ENCODE measurements at regions not wholly inside any gene's neighbourhood (a gene's known extent, or its start where the extent isn't known, plus 50 kb on each side); places are given as distances from the start of the nearest gene placed in this dataset.

- no peak overlapping the region for H3K4me3 Mint-ChIP-seq
- no peak for DNase-seq
- intact Hi-C loops (cut with micrococcal nuclease), result no loop called here
- no peak overlapping the region for H3K27ac Mint-ChIP-seq
- ChIA-PET POLR2A (no interaction called here), CTCF (interaction anchor here (0.6 kb wide), 1 partner anchor 748 kb away, joined by 3 read pairs; no protein-coding TSS in a partner anchor)
- no peaks in the 10 kb centered on the region for H3K27me3 Mint-ChIP-seq
- H3K9me3 Mint-ChIP-seq, result no peaks in the 10 kb centered on the region
- H3K4me1 Mint-ChIP-seq (ENCODE audit: low read depth), result no peaks in the 10 kb centered on the region
- H3K36me3 Mint-ChIP-seq, result no peaks in the 10 kb centered on the region
Observed at GRCh38 chr3:117518364-117518763, 808.8 kb downstream of the TUSC7 start.

DNA sequence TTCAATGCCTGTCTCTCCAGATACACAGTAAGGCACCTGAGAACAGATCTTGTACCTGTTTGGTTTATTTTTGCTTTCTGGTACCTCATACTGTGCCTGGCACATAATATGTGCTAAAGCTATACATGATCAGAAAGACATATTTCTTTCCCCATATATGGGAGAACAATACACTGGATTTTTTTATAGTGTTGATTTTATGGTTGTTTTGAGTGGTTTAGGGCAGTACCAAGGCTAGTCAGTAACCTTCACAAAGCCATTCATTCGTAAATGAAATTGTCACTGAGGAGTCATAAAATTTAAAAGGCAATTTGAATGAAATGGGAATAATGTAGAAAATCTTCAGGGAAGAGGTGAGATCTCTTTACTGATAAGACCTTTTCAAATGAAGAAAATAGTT, 810.2 kb downstream of the TUSC7 start:
- no peak overlapping the region for H3K27ac Mint-ChIP-seq
- no peak overlapping the region for H3K4me3 Mint-ChIP-seq
- no peaks in the 10 kb centered on the region for H3K4me1 Mint-ChIP-seq (ENCODE audit: low read depth)
- intact Hi-C loops (cut with micrococcal nuclease), result no loop called here
- no peak for DNase-seq
- no peaks in the 10 kb centered on the region for H3K9me3 Mint-ChIP-seq
- H3K27me3 Mint-ChIP-seq, result no peaks in the 10 kb centered on the region
- POLR2A ChIA-PET, result no interaction called here
- no peaks in the 10 kb centered on the region for H3K36me3 Mint-ChIP-seq
- CTCF ChIA-PET, result no interaction called here

GRCh38 chr3:117520582-117520981, 811.0 kb downstream of the TUSC7 start:
- Mint-ChIP-seq H3K27ac (no peak overlapping the region), H3K27me3 (no peaks in the 10 kb centered on the region), H3K4me3 (no peak overlapping the region), H3K4me1 (ENCODE audit: low read depth) (no peaks in the 10 kb centered on the region), H3K36me3 (no peaks in the 10 kb centered on the region), H3K9me3 (no peaks in the 10 kb centered on the region)
- ChIA-PET CTCF (no interaction called here), POLR2A (no interaction called here)
- DNase-seq, result no peak
- intact Hi-C loops (cut with micrococcal nuclease), result no loop called here

GRCh38 chr3:117523418-117523817, 813.8 kb downstream of the TUSC7 start:
- H3K4me3 Mint-ChIP-seq, result no peak overlapping the region
- no peaks in the 10 kb centered on the region for H3K4me1 Mint-ChIP-seq (ENCODE audit: low read depth)
- intact Hi-C loops (cut with micrococcal nuclease), result no loop called here
- H3K27me3 Mint-ChIP-seq, result no peaks in the 10 kb centered on the region
- no peaks in the 10 kb centered on the region for H3K36me3 Mint-ChIP-seq
- ChIA-PET CTCF (no interaction called here), POLR2A (no interaction called here)
- H3K27ac Mint-ChIP-seq, result no peak overlapping the region
- H3K9me3 Mint-ChIP-seq, result peaks cover 4% of the 10 kb centered on the region
- no peak for DNase-seq

DNA sequence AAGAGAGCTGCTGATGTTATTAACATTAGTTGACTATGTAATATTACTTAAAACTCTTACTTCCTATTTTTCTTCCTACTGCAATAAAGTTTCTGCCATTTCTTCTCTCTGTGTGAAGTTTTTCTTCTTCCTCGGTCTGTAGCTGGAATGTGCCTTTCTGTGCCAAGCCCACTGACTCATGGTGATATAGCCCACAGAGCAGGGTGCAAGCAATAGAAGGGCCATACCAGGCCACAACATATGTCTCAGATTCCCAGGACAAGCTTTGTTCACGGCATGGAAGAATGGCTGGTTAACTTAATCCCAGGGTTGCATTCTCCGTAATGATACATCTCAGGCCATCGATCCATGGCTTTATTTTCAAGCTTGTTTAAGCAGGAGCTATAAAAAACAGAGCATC, 815.3 kb downstream of the TUSC7 start:
- CTCF ChIA-PET, result interaction anchor here (1.2 kb wide), 2 partner anchors 29 to 754 kb away, joined by 4 to 5 read pairs; no protein-coding TSS in a partner anchor
- H3K36me3 Mint-ChIP-seq, result no peaks in the 10 kb centered on the region
- intact Hi-C loops (cut with micrococcal nuclease), result no loop called here

DNA sequence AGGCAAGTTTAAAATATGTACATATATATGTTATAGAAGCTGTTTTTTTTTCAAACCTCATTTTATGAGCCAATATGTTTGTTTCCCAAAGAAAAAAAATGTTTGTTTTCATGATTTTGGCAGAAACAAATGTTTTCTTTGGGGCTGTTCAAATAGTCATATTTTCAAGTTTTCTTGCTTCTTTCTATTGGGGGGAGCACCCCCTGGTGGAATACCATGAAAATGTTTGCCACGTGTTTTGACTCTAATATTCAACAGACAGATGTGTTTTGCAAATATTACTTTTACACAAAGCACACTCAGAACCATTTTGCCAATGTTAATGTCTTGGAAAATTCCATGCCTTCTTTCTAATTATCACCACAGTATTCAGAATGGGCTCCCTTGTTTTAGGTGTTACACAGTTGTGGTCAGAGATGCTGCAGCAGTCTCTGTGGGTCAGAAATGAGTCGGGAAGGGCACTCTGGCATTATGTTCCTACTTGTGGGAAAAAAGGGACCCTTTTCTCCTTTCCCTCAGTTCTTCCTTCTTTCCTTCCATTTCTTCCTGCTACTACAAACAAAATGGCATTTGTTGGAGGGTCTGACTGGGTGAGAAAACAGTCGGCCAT, 817.0 kb downstream of the TUSC7 start:
- no peak for DNase-seq
- Mint-ChIP-seq H3K27ac (no peak overlapping the region), H3K36me3 (no peaks in the 10 kb centered on the region), H3K9me3 (peaks cover 7% of the 10 kb centered on the region), H3K4me1 (ENCODE audit: low read depth) (no peaks in the 10 kb centered on the region), H3K27me3 (no peaks in the 10 kb centered on the region), H3K4me3 (no peak overlapping the region)
- CTCF ChIA-PET, result no interaction called here
- intact Hi-C loops (cut with micrococcal nuclease), result no loop called here
- POLR2A ChIA-PET, result no interaction called here

More for the DNA sequence above, 815.3 kb downstream of the TUSC7 start:
- H3K9me3 Mint-ChIP-seq, result peaks cover 7% of the 10 kb centered on the region
- H3K4me3 Mint-ChIP-seq, result no peak overlapping the region
- H3K27ac Mint-ChIP-seq, result no peak overlapping the region
- H3K27me3 Mint-ChIP-seq, result no peaks in the 10 kb centered on the region
- POLR2A ChIA-PET, result no interaction called here
- no peaks in the 10 kb centered on the region for H3K4me1 Mint-ChIP-seq (ENCODE audit: low read depth)
- no peak for DNase-seq

- ChIA-PET CTCF (no interaction called here), POLR2A (no interaction called here)
- H3K4me3 Mint-ChIP-seq, result no peak overlapping the region
- H3K9me3 Mint-ChIP-seq, result peaks cover 7% of the 10 kb centered on the region
- intact Hi-C loops (cut with micrococcal nuclease), result no loop called here
- H3K27me3 Mint-ChIP-seq, result no peaks in the 10 kb centered on the region
- H3K4me1 Mint-ChIP-seq (ENCODE audit: low read depth), result no peaks in the 10 kb centered on the region
- no peaks in the 10 kb centered on the region for H3K36me3 Mint-ChIP-seq
- DNase-seq, result no peak
- H3K27ac Mint-ChIP-seq, result no peak overlapping the region
Observed at GRCh38 chr3:117527346-117527745, 817.8 kb downstream of the TUSC7 start.

DNA sequence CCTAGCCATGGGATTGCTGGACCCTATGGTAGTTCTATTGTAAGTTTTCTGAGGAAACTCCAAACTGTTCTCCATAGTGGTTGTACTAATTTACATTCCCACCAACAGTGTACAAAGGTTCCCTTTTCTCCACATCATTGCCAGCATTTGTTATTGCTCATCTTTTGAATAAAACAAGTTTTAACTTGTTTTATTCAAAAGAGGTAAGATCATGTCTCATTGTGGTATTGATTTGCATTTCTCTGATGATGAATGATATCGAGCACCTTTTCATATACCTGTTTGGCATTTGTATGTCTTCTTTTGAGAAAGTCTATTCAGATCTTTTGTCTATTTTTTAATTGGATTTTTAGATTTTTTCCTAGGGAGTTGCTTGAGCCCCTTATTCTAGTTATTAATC, 819.1 kb downstream of the TUSC7 start:
- peaks cover 7% of the 10 kb centered on the region for H3K9me3 Mint-ChIP-seq
- no peak overlapping the region for H3K4me3 Mint-ChIP-seq
- no peak overlapping the region for H3K27ac Mint-ChIP-seq
- intact Hi-C loops (cut with micrococcal nuclease), result no loop called here
- no peaks in the 10 kb centered on the region for H3K36me3 Mint-ChIP-seq
- H3K27me3 Mint-ChIP-seq, result no peaks in the 10 kb centered on the region
- CTCF ChIA-PET, result no interaction called here
- DNase-seq, result no peak
- H3K4me1 Mint-ChIP-seq (ENCODE audit: low read depth), result no peaks in the 10 kb centered on the region
- POLR2A ChIA-PET, result no interaction called here

GRCh38 chr3:117531078-117531767, 821.6 kb downstream of the TUSC7 start:
- Mint-ChIP-seq H3K9me3 (peaks cover 7% of the 10 kb centered on the region), H3K4me3 (no peak overlapping the region), H3K36me3 (no peaks in the 10 kb centered on the region), H3K27me3 (no peaks in the 10 kb centered on the region), H3K4me1 (ENCODE audit: low read depth) (no peaks in the 10 kb centered on the region), H3K27ac (no peak overlapping the region)
- no peak for DNase-seq
- ChIA-PET CTCF (no interaction called here), POLR2A (no interaction called here)
- intact Hi-C loops (cut with micrococcal nuclease), result no loop called here

GRCh38 chr3:117532268-117532667, 822.7 kb downstream of the TUSC7 start:
- H3K27me3 Mint-ChIP-seq, result no peaks in the 10 kb centered on the region
- no peak overlapping the region for H3K4me3 Mint-ChIP-seq
- H3K27ac Mint-ChIP-seq, result no peak overlapping the region
- no peaks in the 10 kb centered on the region for H3K4me1 Mint-ChIP-seq (ENCODE audit: low read depth)
- CTCF ChIA-PET, result no interaction called here
- POLR2A ChIA-PET, result no interaction called here
- DNase-seq, result no peak
- intact Hi-C loops (cut with micrococcal nuclease), result no loop called here
- H3K9me3 Mint-ChIP-seq, result peaks cover 11% of the 10 kb centered on the region
- H3K36me3 Mint-ChIP-seq, result no peaks in the 10 kb centered on the region

DNA sequence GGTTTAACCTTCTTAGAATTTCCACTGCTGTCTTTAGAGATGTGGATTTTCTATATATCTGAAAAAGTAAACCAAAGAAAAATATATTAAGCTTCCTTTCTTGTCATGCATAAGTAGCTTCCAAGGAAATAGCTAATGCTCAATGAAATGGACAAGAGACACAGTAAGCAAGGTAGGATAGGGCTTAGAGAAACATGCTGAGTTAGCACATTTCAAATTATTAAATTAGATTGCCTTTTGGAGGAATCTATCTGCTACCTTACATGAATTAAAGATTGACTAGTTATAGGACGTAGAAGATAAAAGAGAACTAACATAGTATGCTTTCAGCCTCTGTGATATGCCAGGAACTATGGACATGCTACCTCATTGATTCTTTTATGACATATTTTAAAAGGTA, 824.6 kb downstream of the TUSC7 start:
- Mint-ChIP-seq H3K4me3 (no peak overlapping the region), H3K36me3 (no peaks in the 10 kb centered on the region), H3K27me3 (no peaks in the 10 kb centered on the region), H3K9me3 (peaks cover 7% of the 10 kb centered on the region), H3K27ac (no peak overlapping the region), H3K4me1 (ENCODE audit: low read depth) (no peaks in the 10 kb centered on the region)
- CTCF ChIA-PET, result no interaction called here
- no peak for DNase-seq
- intact Hi-C loops (cut with micrococcal nuclease), result no loop called here
- POLR2A ChIA-PET, result no interaction called here

GRCh38 chr3:117536006-117536405, 826.4 kb downstream of the TUSC7 start:
- Mint-ChIP-seq H3K4me1 (ENCODE audit: low read depth) (no peaks in the 10 kb centered on the region), H3K27me3 (no peaks in the 10 kb centered on the region), H3K9me3 (peaks cover 7% of the 10 kb centered on the region), H3K36me3 (no peaks in the 10 kb centered on the region), H3K4me3 (no peak overlapping the region), H3K27ac (no peak overlapping the region)
- ChIA-PET CTCF (interaction anchor here (0.8 kb wide), 1 partner anchor 161 kb away, joined by 3 read pairs; no protein-coding TSS in a partner anchor), POLR2A (no interaction called here)
- no peak for DNase-seq
- intact Hi-C loops (cut with micrococcal nuclease), result no loop called here

DNA sequence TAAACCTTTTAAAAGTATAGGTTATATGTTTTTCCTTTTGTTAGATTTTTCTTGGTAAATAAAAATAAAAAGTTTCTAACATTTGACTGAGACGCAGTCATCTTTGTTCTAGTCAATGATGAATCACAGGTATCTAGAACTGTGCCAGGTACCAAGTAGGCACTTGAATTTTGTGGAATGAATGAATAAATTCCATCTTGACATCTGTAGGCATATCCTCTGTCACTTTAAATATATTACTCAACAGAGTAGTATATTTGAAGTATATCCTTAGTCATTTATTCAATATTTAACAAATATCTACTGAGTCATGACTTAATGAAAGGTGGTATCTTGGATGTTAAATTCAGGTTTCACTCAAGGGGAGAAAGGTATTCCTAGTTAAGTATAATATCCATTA, 828.4 kb downstream of the TUSC7 start:
- ChIA-PET CTCF (no interaction called here), POLR2A (no interaction called here)
- Mint-ChIP-seq H3K4me1 (ENCODE audit: low read depth) (no peaks in the 10 kb centered on the region), H3K9me3 (peaks cover 9% of the 10 kb centered on the region), H3K27ac (no peak overlapping the region), H3K36me3 (no peaks in the 10 kb centered on the region), H3K4me3 (no peak overlapping the region), H3K27me3 (no peaks in the 10 kb centered on the region)
- intact Hi-C loops (cut with micrococcal nuclease), result no loop called here
- no peak for DNase-seq
